ENCODE measurements at regions not wholly inside any gene's neighbourhood (a gene's known extent, or its start where the extent isn't known, plus 50 kb on each side); places are given as distances from the start of the nearest gene placed in this dataset.

- Histone ChIP-seq H3K4me3 (ENCODE audit: low read length, poor library complexity, severe bottlenecking) (no peak overlapping the region), H3F3A (ENCODE audit: low read depth) (no peaks in the 10 kb centered on the region), H3K4me2 (ENCODE audit: low read depth, low read length, poor library complexity, severe bottlenecking) (no peak overlapping the region), H3K9me2 (replicated peaks; ENCODE audit: low read depth, low read length) (no peaks in the 10 kb centered on the region), H3K79me2 (ENCODE audit: insufficient read depth, low read length) (no peaks in the 10 kb centered on the region), H3K9me3 (ENCODE audit: insufficient read depth, low read depth, low read length) (0 out of 2 replicates have a peak, but pooled peaks cover 10% of the 10 kb centered on the region), H4K20me1 (ENCODE audit: insufficient read depth, low read length, poor library complexity, severe bottlenecking) (no peaks in the 10 kb centered on the region), H3K36me3 (ENCODE audit: insufficient read depth, low read length) (no peaks in the 10 kb centered on the region), H3K9ac (ENCODE audit: low read depth, low read length, poor library complexity, severe bottlenecking) (no peak overlapping the region), H2AFZ (ENCODE audit: low read length) (peak overlapping the region; percentile 20; the same call in 1 of the 2 replicates), H3K4me1 (ENCODE audit: insufficient read depth, low read length, poor library complexity, severe bottlenecking) (no peaks in the 10 kb centered on the region), H3K27me3 (ENCODE audit: insufficient read depth, low read length, poor library complexity, severe bottlenecking) (no peaks in the 10 kb centered on the region)
- no peak for TF ChIP-seq CTCF (conservative IDR thresholded peaks at IDR 0.05; ENCODE audit: low read length)
Measured at GRCh38 chr13:64083811-64084210, 2668.2 kb upstream of the PCDH20 start.

- H3K9me2 ChIP-seq (replicated peaks; ENCODE audit: low read depth, low read length) = no peaks in the 10 kb centered on the region
- H3F3A ChIP-seq (ENCODE audit: low read depth) = no peaks in the 10 kb centered on the region
- H3K79me2 ChIP-seq (ENCODE audit: insufficient read depth, low read length) = no peaks in the 10 kb centered on the region
- TF ChIP-seq CTCF (conservative IDR thresholded peaks at IDR 0.05; ENCODE audit: low read length) (no peak), EZH2phosphoT487 (IDR thresholded peaks at IDR 0.05; ENCODE audit: borderline replicate concordance) (no peak)
- H3K9ac ChIP-seq (ENCODE audit: low read depth, low read length, poor library complexity, severe bottlenecking) = no peak overlapping the region
- no peak overlapping the region for H3K4me2 ChIP-seq (ENCODE audit: low read depth, low read length, poor library complexity, severe bottlenecking)
- no peaks in the 10 kb centered on the region for H3K36me3 ChIP-seq (ENCODE audit: insufficient read depth, low read length)
- no peaks in the 10 kb centered on the region for H4K20me1 ChIP-seq (ENCODE audit: insufficient read depth, low read length, poor library complexity, severe bottlenecking)
- H3K27me3 ChIP-seq (ENCODE audit: insufficient read depth, low read length, poor library complexity, severe bottlenecking) = no peaks in the 10 kb centered on the region
- no peaks in the 10 kb centered on the region for H3K4me1 ChIP-seq (ENCODE audit: insufficient read depth, low read length, poor library complexity, severe bottlenecking)
- 0 out of 2 replicates have a peak, but pooled peaks cover 10% of the 10 kb centered on the region for H3K9me3 ChIP-seq (ENCODE audit: insufficient read depth, low read depth, low read length)
- H3K4me3 ChIP-seq (ENCODE audit: low read length, poor library complexity, severe bottlenecking) = no peak overlapping the region
- no peak overlapping the region for H2AFZ ChIP-seq (ENCODE audit: low read length)
Measured at GRCh38 chr13:64083396-64083795, 2667.7 kb upstream of the PCDH20 start.

GRCh38 chr13:64078480-64078936, 2662.9 kb upstream of the PCDH20 start:
- H3K27me3 ChIP-seq (ENCODE audit: insufficient read depth, low read length, poor library complexity, severe bottlenecking) = no peaks in the 10 kb centered on the region
- peaks cover 10% of the 10 kb centered on the region; the same call in 1 of the 2 replicates for H3K9me3 ChIP-seq (ENCODE audit: insufficient read depth, low read depth, low read length)
- no peaks in the 10 kb centered on the region for H4K20me1 ChIP-seq (ENCODE audit: insufficient read depth, low read length, poor library complexity, severe bottlenecking)
- H3K4me1 ChIP-seq (ENCODE audit: insufficient read depth, low read length, poor library complexity, severe bottlenecking) = no peaks in the 10 kb centered on the region
- H3K4me2 ChIP-seq (ENCODE audit: low read depth, low read length, poor library complexity, severe bottlenecking) = no peak overlapping the region
- H3F3A ChIP-seq (ENCODE audit: low read depth) = no peaks in the 10 kb centered on the region
- no peak overlapping the region for H2AFZ ChIP-seq (ENCODE audit: low read length)
- no peaks in the 10 kb centered on the region for H3K36me3 ChIP-seq (ENCODE audit: insufficient read depth, low read length)
- no peaks in the 10 kb centered on the region for H3K79me2 ChIP-seq (ENCODE audit: insufficient read depth, low read length)
- no peak overlapping the region for H3K4me3 ChIP-seq (ENCODE audit: low read length, poor library complexity, severe bottlenecking)
- no peaks in the 10 kb centered on the region for H3K9me2 ChIP-seq (replicated peaks; ENCODE audit: low read depth, low read length)
- no peak overlapping the region for H3K9ac ChIP-seq (ENCODE audit: low read depth, low read length, poor library complexity, severe bottlenecking)
- TF ChIP-seq CTCF (conservative IDR thresholded peaks at IDR 0.05; ENCODE audit: low read length) (no peak), EZH2phosphoT487 (IDR thresholded peaks at IDR 0.05; ENCODE audit: borderline replicate concordance) (no peak)

All from Loucy (cell line).